ENCODE measurements at regions not wholly inside any gene's neighbourhood (a gene's known extent, or its start where the extent isn't known, plus 50 kb on each side); places are given as distances from the start of the nearest gene placed in this dataset.

- TF ChIP-seq CTCF (IDR thresholded peaks at IDR 0.05; ENCODE audit: low read depth, low read length, missing input control) (no peak), HNF4A (conservative IDR thresholded peaks at IDR 0.05) (no peak), NR2F2 (IDR thresholded peaks at IDR 0.05) (no peak), HNF4G (IDR thresholded peaks at IDR 0.05) (no peak), GABPA (IDR thresholded peaks at IDR 0.05 in 1 of 2, conservative IDR thresholded peaks at IDR 0.05 in 1 of 2) (no peak), REST (IDR thresholded peaks at IDR 0.05) (no peak), SP1 (IDR thresholded peaks at IDR 0.05) (no peak), FOXA1 (IDR thresholded peaks at IDR 0.05) (no peak), RAD21 (IDR thresholded peaks at IDR 0.05) (no peak), ZBTB33 (IDR thresholded peaks at IDR 0.05) (no peak), JUND (IDR thresholded peaks at IDR 0.05) (no peak), EGR1 (IDR thresholded peaks at IDR 0.05; ENCODE audit: low read depth in 2 of 2) (no peak), TAF1 (conservative IDR thresholded peaks at IDR 0.05) (no peak)
Observed at GRCh38 chr18:57941841-57942489, 102.1 kb upstream of the NEDD4L start.

Measured in liver (tissue), 3 donors.